ENCODE measurements at regions not wholly inside any gene's neighbourhood (a gene's known extent, or its start where the extent isn't known, plus 50 kb on each side); places are given as distances from the start of the nearest gene placed in this dataset.

DNA sequence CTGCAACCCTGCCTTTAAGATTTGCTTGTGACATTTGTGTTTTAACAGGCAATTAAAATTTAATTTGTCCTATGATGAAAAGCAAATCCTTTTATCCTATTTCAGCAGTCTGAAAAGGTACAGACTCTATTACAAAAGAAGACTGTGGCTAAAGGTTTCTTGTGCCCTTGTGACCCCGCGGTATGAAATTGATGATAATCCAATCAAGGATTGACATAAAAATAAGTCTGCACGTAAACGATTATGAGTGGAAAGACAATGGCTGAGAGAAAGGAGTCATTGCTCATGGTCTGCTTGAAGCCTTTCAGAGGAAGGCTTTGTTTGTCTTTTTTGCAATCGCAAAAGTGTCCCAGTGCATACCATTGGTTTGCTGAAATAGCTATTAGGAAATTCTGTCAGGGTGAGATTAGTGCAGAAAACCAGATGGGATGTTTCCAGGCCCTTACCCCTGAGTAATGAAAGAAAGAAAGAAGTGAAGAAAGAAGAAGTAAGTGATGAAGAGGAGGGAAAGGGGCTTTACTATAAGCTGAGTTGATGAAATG is 867.8 kb upstream of the CDH8 start:
- Histone ChIP-seq H3K27ac (no peak overlapping the region), H3K27me3 (ENCODE audit: insufficient read depth, low read depth, severe bottlenecking) (peaks cover 23% of the 10 kb centered on the region), H3K9me3 (ENCODE audit: severe bottlenecking) (no peaks in the 10 kb centered on the region)

DNA sequence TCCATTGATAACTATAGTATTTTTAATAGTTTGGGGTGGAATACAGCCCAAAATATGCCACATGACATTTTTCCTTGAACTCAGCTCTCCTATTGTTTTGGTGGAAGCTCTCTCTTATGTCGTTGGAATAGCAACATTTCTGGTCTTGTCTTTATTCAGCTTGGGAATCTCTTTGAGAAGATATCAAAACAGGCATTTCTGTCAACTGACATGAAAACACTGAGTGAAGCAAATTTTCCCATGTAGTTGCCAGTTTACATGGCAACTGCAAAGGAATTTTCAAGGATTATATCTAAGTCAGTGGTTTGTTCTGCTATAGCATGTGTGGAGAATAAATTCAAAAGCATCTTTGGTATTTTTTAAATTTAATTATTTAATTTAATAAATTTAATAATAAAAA is 863.5 kb upstream of the CDH8 start:
- TF ChIP-seq, protein P1, sequence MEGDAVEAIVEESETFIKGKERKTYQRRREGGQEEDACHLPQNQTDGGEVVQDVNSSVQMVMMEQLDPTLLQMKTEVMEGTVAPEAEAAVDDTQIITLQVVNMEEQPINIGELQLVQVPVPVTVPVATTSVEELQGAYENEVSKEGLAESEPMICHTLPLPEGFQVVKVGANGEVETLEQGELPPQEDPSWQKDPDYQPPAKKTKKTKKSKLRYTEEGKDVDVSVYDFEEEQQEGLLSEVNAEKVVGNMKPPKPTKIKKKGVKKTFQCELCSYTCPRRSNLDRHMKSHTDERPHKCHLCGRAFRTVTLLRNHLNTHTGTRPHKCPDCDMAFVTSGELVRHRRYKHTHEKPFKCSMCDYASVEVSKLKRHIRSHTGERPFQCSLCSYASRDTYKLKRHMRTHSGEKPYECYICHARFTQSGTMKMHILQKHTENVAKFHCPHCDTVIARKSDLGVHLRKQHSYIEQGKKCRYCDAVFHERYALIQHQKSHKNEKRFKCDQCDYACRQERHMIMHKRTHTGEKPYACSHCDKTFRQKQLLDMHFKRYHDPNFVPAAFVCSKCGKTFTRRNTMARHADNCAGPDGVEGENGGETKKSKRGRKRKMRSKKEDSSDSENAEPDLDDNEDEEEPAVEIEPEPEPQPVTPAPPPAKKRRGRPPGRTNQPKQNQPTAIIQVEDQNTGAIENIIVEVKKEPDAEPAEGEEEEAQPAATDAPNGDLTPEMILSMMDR (IDR thresholded peaks at IDR 0.05; ENCODE audit: low read depth, low read length): no peak
- DNase-seq: no peak
- Histone ChIP-seq H3K36me3 (no peaks in the 10 kb centered on the region), H3K9me3 (ENCODE audit: severe bottlenecking) (no peaks in the 10 kb centered on the region), H3K27ac (no peak overlapping the region), H3K27me3 (ENCODE audit: insufficient read depth, low read depth, severe bottlenecking) (peaks cover 32% of the 10 kb centered on the region), H3K4me3 (ENCODE audit: low read depth, low read length) (no peak overlapping the region)

More for the DNA sequence above, 867.8 kb upstream of the CDH8 start:
- H3K4me3 ChIP-seq (ENCODE audit: low read depth, low read length): no peak overlapping the region
- TF ChIP-seq, protein P1 (IDR thresholded peaks at IDR 0.05; ENCODE audit: low read depth, low read length): no peak
- H3K36me3 ChIP-seq: no peaks in the 10 kb centered on the region
- no peak for DNase-seq

DNA sequence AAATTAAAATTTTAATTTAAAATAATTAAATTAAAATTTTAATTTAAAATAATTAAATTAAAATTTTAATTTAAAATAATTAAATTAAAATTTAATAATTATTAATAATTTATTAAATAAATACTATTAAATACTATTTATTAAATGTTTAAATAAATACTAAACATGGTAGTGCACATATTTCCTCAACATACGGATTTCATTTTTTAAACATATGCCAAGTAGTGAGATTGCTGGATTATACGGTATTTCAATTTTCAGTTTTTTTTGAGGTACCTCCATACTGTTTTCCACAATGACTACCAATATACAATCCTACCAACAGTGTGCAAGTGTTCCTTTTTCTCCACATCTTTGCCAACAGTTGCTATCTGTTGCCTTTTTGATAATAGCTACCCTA is 852.9 kb upstream of the CDH8 start:
- TF ChIP-seq, protein P1 (IDR thresholded peaks at IDR 0.05; ENCODE audit: low read depth, low read length): no peak
- DNase-seq: no peak
- H3K9me3 ChIP-seq (ENCODE audit: severe bottlenecking): no peaks in the 10 kb centered on the region
- no peak overlapping the region for H3K27ac ChIP-seq
- H3K36me3 ChIP-seq: no peaks in the 10 kb centered on the region
- H3K27me3 ChIP-seq (ENCODE audit: insufficient read depth, low read depth, severe bottlenecking): peaks cover 3% of the 10 kb centered on the region
- no peak overlapping the region for H3K4me3 ChIP-seq (ENCODE audit: low read depth, low read length)

DNA sequence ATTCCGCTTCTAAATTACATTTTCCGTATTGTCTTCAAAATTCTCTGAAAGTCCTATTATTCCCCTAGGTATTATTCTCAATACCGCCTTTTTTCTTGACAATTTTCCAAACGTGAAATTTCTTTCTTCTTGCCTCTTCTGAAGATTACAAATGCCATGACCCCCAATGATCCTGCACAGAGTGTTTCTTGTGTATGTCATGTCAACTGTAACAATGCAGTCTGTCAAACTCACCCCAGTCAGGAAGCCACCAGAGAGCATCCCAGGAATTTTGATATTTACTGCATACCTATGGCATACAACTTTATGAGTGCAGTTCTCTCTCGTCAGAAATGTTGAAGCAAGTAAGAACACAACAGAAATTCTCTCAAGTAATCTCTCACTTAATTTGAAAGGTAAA is 847.3 kb upstream of the CDH8 start:
- TF ChIP-seq, protein P1 (IDR thresholded peaks at IDR 0.05; ENCODE audit: low read depth, low read length): no peak
- no peak for DNase-seq
- no peaks in the 10 kb centered on the region for H3K36me3 ChIP-seq
- no peaks in the 10 kb centered on the region for H3K9me3 ChIP-seq (ENCODE audit: severe bottlenecking)
- H3K27me3 ChIP-seq (ENCODE audit: insufficient read depth, low read depth, severe bottlenecking): peaks cover 20% of the 10 kb centered on the region
- H3K27ac ChIP-seq: no peak overlapping the region
- H3K4me3 ChIP-seq (ENCODE audit: low read depth, low read length): no peak overlapping the region

DNA sequence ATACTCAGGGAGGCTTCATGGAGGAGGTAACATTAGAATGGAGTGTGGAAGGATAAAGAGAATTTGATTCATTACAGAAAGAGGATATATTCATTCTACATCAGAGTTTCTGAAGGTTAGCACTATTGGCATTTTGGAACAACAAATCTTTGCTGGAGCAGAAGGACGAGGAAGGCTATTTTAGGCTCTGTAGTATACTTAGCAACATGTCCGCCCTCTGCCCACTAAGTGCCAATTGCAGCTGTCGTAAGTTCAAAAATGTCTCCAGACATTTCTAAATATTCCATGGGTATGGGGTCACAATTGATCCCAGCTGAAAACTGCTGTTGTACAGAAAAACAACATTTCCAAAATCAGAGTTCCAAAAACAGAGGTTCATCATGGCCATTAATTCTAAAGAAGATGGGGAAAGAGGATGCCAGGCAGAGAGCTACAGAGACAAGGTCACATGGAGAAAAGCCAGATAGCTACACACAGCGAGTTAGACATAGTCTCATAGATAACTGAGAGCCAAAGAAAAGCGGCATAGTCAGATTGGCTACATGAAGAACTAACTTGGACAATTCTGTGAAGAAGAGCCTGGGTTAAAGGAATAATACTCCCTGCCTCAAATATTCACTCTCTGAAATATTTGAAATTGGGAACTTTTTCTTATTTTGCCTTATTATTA is 846.4 kb upstream of the CDH8 start:
- H3K27ac ChIP-seq: no peak overlapping the region
- no peaks in the 10 kb centered on the region for H3K36me3 ChIP-seq
- H3K27me3 ChIP-seq (ENCODE audit: insufficient read depth, low read depth, severe bottlenecking): peaks cover 20% of the 10 kb centered on the region
- H3K9me3 ChIP-seq (ENCODE audit: severe bottlenecking): no peaks in the 10 kb centered on the region
- no peak for DNase-seq
- TF ChIP-seq, protein P1 (IDR thresholded peaks at IDR 0.05; ENCODE audit: low read depth, low read length): no peak
- no peak overlapping the region for H3K4me3 ChIP-seq (ENCODE audit: low read depth, low read length)

DNA sequence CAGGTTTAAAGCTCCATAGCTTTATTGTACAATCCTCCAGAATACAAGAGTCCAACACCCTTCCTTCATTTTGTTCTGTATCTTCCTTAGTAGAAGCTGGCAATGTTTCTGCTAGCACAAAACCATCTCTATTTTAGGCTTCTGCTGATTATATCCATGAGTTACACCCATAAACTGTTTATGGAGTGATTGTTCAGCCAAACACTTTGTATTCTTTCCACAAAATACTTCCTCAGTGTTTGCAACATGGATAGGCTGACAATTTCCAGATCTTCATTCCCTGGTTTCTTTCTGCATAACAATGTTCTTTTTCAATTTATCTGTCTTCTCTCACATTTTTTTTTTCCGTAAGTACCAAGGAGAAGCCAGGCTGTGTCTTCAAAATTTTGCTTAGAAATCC is 839.9 kb upstream of the CDH8 start:
- TF ChIP-seq, protein P1 (IDR thresholded peaks at IDR 0.05; ENCODE audit: low read depth, low read length): no peak
- H3K27ac ChIP-seq: no peak overlapping the region
- peaks cover 7% of the 10 kb centered on the region for H3K27me3 ChIP-seq (ENCODE audit: insufficient read depth, low read depth, severe bottlenecking)
- H3K4me3 ChIP-seq (ENCODE audit: low read depth, low read length): no peak overlapping the region
- DNase-seq: no peak
- H3K36me3 ChIP-seq: no peaks in the 10 kb centered on the region
- H3K9me3 ChIP-seq (ENCODE audit: severe bottlenecking): no peaks in the 10 kb centered on the region
